ENCODE measurements at regions not wholly inside any gene's neighbourhood (a gene's known extent, or its start where the extent isn't known, plus 50 kb on each side); places are given as distances from the start of the nearest gene placed in this dataset.
"Not testable (repeated sequence)": the region's sequence is repeated elsewhere in the genome, so short reads cannot be mapped to it uniquely, and the experiment has no call there.

GRCh38 chr7:106582365-106582764 is 78.6 kb downstream of the CCDC71L start:
- DNase-seq (ENCODE audit: low read depth) = no peak
- TF ChIP-seq CTCF (IDR thresholded peaks at IDR 0.05; ENCODE audit: insufficient read depth, low read length, poor library complexity, severe bottlenecking) = no peak
- no peak overlapping the region for H3K4me3 ChIP-seq (ENCODE audit: low read depth, low read length)
- H3K36me3 ChIP-seq (ENCODE audit: control insufficient read depth, insufficient read depth, low read length) = no peaks in the 10 kb centered on the region
- H3K27me3 ChIP-seq (ENCODE audit: control insufficient read depth, insufficient read depth, low read length) = no peaks in the 10 kb centered on the region

- H3K36me3 ChIP-seq (ENCODE audit: control insufficient read depth, insufficient read depth, low read length); H3K27me3 ChIP-seq (ENCODE audit: control insufficient read depth, insufficient read depth, low read length); DNase-seq (ENCODE audit: low read depth); H3K4me3 ChIP-seq (ENCODE audit: low read depth, low read length): not testable (repeated sequence)
Measured at GRCh38 chr7:106579086-106579485, 81.9 kb downstream of the CCDC71L start.

GRCh38 chr7:106575138-106575823 is 85.7 kb downstream of the CCDC71L start:
- Histone ChIP-seq H3K27me3 (ENCODE audit: control insufficient read depth, insufficient read depth, low read length) (no peaks in the 10 kb centered on the region), H3K4me3 (ENCODE audit: low read depth, low read length) (no peak overlapping the region), H3K36me3 (ENCODE audit: control insufficient read depth, insufficient read depth, low read length) (no peaks in the 10 kb centered on the region)
- DNase-seq (ENCODE audit: low read depth) = no peak
- no peak for TF ChIP-seq CTCF (IDR thresholded peaks at IDR 0.05; ENCODE audit: insufficient read depth, low read length, poor library complexity, severe bottlenecking)

GRCh38 chr7:106573738-106574137 is 87.2 kb downstream of the CCDC71L start:
- Histone ChIP-seq H3K4me3 (ENCODE audit: low read depth, low read length) (no peak overlapping the region), H3K27me3 (ENCODE audit: control insufficient read depth, insufficient read depth, low read length) (no peaks in the 10 kb centered on the region), H3K36me3 (ENCODE audit: control insufficient read depth, insufficient read depth, low read length) (no peaks in the 10 kb centered on the region)
- no peak for DNase-seq (ENCODE audit: low read depth)
- no peak for TF ChIP-seq CTCF (IDR thresholded peaks at IDR 0.05; ENCODE audit: insufficient read depth, low read length, poor library complexity, severe bottlenecking)

- Histone ChIP-seq H3K36me3 (ENCODE audit: control insufficient read depth, insufficient read depth, low read length) (no peaks in the 10 kb centered on the region), H3K27me3 (ENCODE audit: control insufficient read depth, insufficient read depth, low read length) (no peaks in the 10 kb centered on the region), H3K4me3 (ENCODE audit: low read depth, low read length) (no peak overlapping the region)
- no peak for TF ChIP-seq CTCF (IDR thresholded peaks at IDR 0.05; ENCODE audit: insufficient read depth, low read length, poor library complexity, severe bottlenecking)
- DNase-seq (ENCODE audit: low read depth) = no peak
Measured at GRCh38 chr7:106573125-106573663, 87.8 kb downstream of the CCDC71L start.

- DNase-seq (ENCODE audit: low read depth) = no peak
- no peak for TF ChIP-seq CTCF (IDR thresholded peaks at IDR 0.05; ENCODE audit: insufficient read depth, low read length, poor library complexity, severe bottlenecking)
- no peaks in the 10 kb centered on the region for H3K36me3 ChIP-seq (ENCODE audit: control insufficient read depth, insufficient read depth, low read length)
- H3K27me3 ChIP-seq (ENCODE audit: control insufficient read depth, insufficient read depth, low read length) = no peaks in the 10 kb centered on the region
- no peak overlapping the region for H3K4me3 ChIP-seq (ENCODE audit: low read depth, low read length)
Measured at GRCh38 chr7:106572394-106573124, 88.4 kb downstream of the CCDC71L start.

Data from kidney epithelial cell (primary cell).